ENCODE measurements at regions not wholly inside any gene's neighbourhood (a gene's known extent, or its start where the extent isn't known, plus 50 kb on each side); places are given as distances from the start of the nearest gene placed in this dataset.

DNA sequence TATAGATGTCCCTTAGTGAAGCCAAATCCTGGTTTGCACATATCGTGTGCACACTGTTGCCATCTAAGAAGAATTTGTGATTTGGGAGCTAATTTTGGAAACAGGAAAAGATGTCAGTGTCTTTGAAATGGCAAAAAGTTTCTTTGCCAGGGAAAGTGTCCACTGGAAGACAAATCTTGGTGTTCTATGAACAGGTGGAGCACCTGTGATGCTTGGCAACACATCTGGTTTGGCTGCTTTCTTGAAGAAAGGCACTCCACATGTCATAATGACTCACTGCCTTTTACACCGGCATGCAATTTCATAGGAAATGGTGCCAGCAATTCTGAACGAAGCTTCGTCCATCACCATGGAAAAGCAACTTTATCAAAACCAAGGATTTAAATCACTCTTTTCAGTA, 1040.0 kb upstream of the MAP3K7 start:
- no peak overlapping the region for H2BK5ac ChIP-seq (ENCODE audit: low read depth, low read length)
- no peak overlapping the region for H3K9ac ChIP-seq (replicated peaks in 1 of 4; ENCODE audit: extremely low read depth in 1 of 4, low read depth in 3 of 4, low read length in 3 of 4)
- H3K9me3 ChIP-seq (ENCODE audit: insufficient read depth in 2 of 2, low read depth in 1 of 2, low read length in 1 of 2) = no peaks in the 10 kb centered on the region
- H3K27ac ChIP-seq (ENCODE audit: low read depth, low read length) = no peak overlapping the region
- no peak overlapping the region for H2BK12ac ChIP-seq (ENCODE audit: low read depth, low read length)
- WGBS, 2 experiments (ENCODE audit: extremely low coverage in 1 of 2, insufficient coverage in 1 of 2, insufficient read length in 1 of 2, insufficient replicate concordance in 2 of 2, low coverage in 1 of 2, low lambda C conversion rate in 2 of 2, missing lambda C conversion rate in 1 of 2) = 96% methylated on average over 4 of the region's 4 CpGs; no CpG with 5 or more reads in 1 of the 2 experiments
- no peaks in the 10 kb centered on the region for H4K20me1 ChIP-seq (replicated peaks in 1 of 2; ENCODE audit: control insufficient read depth in 1 of 2, insufficient read depth in 2 of 2, low read length in 2 of 2)
- no peaks in the 10 kb centered on the region for H3K4me1 ChIP-seq (replicated peaks in 1 of 4; ENCODE audit: control insufficient read depth in 3 of 4, insufficient read depth in 4 of 4, low read length in 3 of 4)
- H4K91ac ChIP-seq (replicated peaks; ENCODE audit: insufficient read length, low read length) = no peak overlapping the region
- no peak overlapping the region for H3K4ac ChIP-seq (replicated peaks; ENCODE audit: insufficient read length, low read depth, low read length)
- H3K18ac ChIP-seq (ENCODE audit: extremely low read depth, low read length) = no peak overlapping the region
- no peak overlapping the region for H2BK120ac ChIP-seq (replicated peaks; ENCODE audit: low read depth, low read length)
- no peak overlapping the region for H3K14ac ChIP-seq (ENCODE audit: insufficient read length)
- H4K8ac ChIP-seq (ENCODE audit: extremely low read depth, insufficient read depth, low read length) = no peak overlapping the region
- no peaks in the 10 kb centered on the region for H3K79me1 ChIP-seq (ENCODE audit: low read depth, low read length)
- no peak overlapping the region for H2BK15ac ChIP-seq (ENCODE audit: low read length)
- H3K36me3 ChIP-seq (ENCODE audit: control insufficient read depth in 2 of 4, insufficient read depth in 4 of 4, low read length in 3 of 4) = no peaks in the 10 kb centered on the region
- H3K23ac ChIP-seq (ENCODE audit: insufficient read length) = no peak overlapping the region
- H3K56ac ChIP-seq (replicated peaks; ENCODE audit: insufficient read length, low read depth, low read length) = no peak overlapping the region
- DNase-seq (ENCODE audit: low read depth in 1 of 2, low spot score in 2 of 2) (no peak), FAIRE-seq (no peak)
- H3K79me2 ChIP-seq (ENCODE audit: control insufficient read depth in 1 of 2, insufficient read depth in 2 of 2, low read length in 2 of 2) = no peaks in the 10 kb centered on the region
- H2AK5ac ChIP-seq (ENCODE audit: low read depth, low read length) = no peak overlapping the region
- H3K4me2 ChIP-seq (ENCODE audit: insufficient read depth in 1 of 2, low read depth in 2 of 2, low read length in 2 of 2) = no peak overlapping the region
- H4K5ac ChIP-seq (ENCODE audit: insufficient read length, low read depth, low read length) = no peak overlapping the region
- no peak overlapping the region for H3K4me3 ChIP-seq (ENCODE audit: extremely low read depth in 1 of 4, insufficient read depth in 2 of 4, low read depth in 3 of 4, low read length in 4 of 4)
- H3K23me2 ChIP-seq (ENCODE audit: low read depth, low read length) = no peaks in the 10 kb centered on the region
- ChIA-PET POLR2A (ENCODE audit: partially characterized antibody) (no interaction called here), CTCF (ENCODE audit: partially characterized antibody) (no interaction called here)
- no peak overlapping the region for H2BK20ac ChIP-seq (ENCODE audit: low read length)
- TF ChIP-seq RAD21 (IDR thresholded peaks at IDR 0.05 in 1 of 2, conservative IDR thresholded peaks at IDR 0.05 in 1 of 2; ENCODE audit: low read depth in 2 of 2, low read length in 2 of 2) = no peak
- no peak for TF ChIP-seq SRF (IDR thresholded peaks at IDR 0.05; ENCODE audit: low read depth, low read length)
- TF ChIP-seq ATF2 (IDR thresholded peaks at IDR 0.05; ENCODE audit: low read length) = no peak
- H3K27me3 ChIP-seq (replicated peaks in 1 of 4; ENCODE audit: control insufficient read depth in 3 of 4, extremely low read depth in 1 of 4, insufficient read depth in 3 of 4, low read length in 3 of 4) = no peaks in the 10 kb centered on the region
- no peak overlapping the region for H2AFZ ChIP-seq (ENCODE audit: low read length)

Measured in H1 (cell line).